ENCODE measurements at regions not wholly inside any gene's neighbourhood (a gene's known extent, or its start where the extent isn't known, plus 50 kb on each side); places are given as distances from the start of the nearest gene placed in this dataset.

- Histone ChIP-seq H2AK5ac (ENCODE audit: low read depth, low read length) (no peak overlapping the region), H3K79me1 (ENCODE audit: low read depth, low read length) (no peaks in the 10 kb centered on the region), H2BK5ac (ENCODE audit: low read depth, low read length) (no peak overlapping the region), H4K91ac (replicated peaks; ENCODE audit: insufficient read length, low read length) (no peak overlapping the region), H3K9me3 (ENCODE audit: insufficient read depth in 2 of 2, low read depth in 1 of 2, low read length in 1 of 2) (no peaks in the 10 kb centered on the region), H3K4ac (replicated peaks; ENCODE audit: insufficient read length, low read depth, low read length) (no peak overlapping the region), H2BK12ac (ENCODE audit: low read depth, low read length) (no peak overlapping the region), H3K36me3 (ENCODE audit: control insufficient read depth in 2 of 4, insufficient read depth in 4 of 4, low read length in 3 of 4) (no peaks in the 10 kb centered on the region), H3K18ac (ENCODE audit: extremely low read depth, low read length) (no peak overlapping the region), H3K4me2 (ENCODE audit: insufficient read depth in 1 of 2, low read depth in 2 of 2, low read length in 2 of 2) (no peak overlapping the region), H3K56ac (replicated peaks; ENCODE audit: insufficient read length, low read depth, low read length) (no peak overlapping the region), H2BK15ac (ENCODE audit: low read length) (no peak overlapping the region), H4K5ac (ENCODE audit: insufficient read length, low read depth, low read length) (no peak overlapping the region), H3K4me3 (ENCODE audit: extremely low read depth in 1 of 4, insufficient read depth in 2 of 4, low read depth in 3 of 4, low read length in 4 of 4) (no peak overlapping the region), H3K27me3 (replicated peaks in 1 of 4; ENCODE audit: control insufficient read depth in 3 of 4, extremely low read depth in 1 of 4, insufficient read depth in 3 of 4, low read length in 3 of 4) (no peaks in the 10 kb centered on the region), H4K20me1 (replicated peaks in 1 of 2; ENCODE audit: control insufficient read depth in 1 of 2, insufficient read depth in 2 of 2, low read length in 2 of 2) (no peaks in the 10 kb centered on the region), H2BK120ac (replicated peaks; ENCODE audit: low read depth, low read length) (no peak overlapping the region), H3K79me2 (ENCODE audit: control insufficient read depth in 1 of 2, insufficient read depth in 2 of 2, low read length in 2 of 2) (no peaks in the 10 kb centered on the region), H3K23ac (ENCODE audit: insufficient read length) (no peak overlapping the region), H3K14ac (ENCODE audit: insufficient read length) (no peak overlapping the region), H3K4me1 (replicated peaks in 1 of 4; ENCODE audit: control insufficient read depth in 3 of 4, insufficient read depth in 4 of 4, low read length in 3 of 4) (peaks cover 0 to 6% (median under 1%) of the 10 kb centered on the region in 4 experiments; a peak in 3 of 7 replicates), H2AFZ (ENCODE audit: low read length) (no peak overlapping the region), H3K23me2 (ENCODE audit: low read depth, low read length) (no peaks in the 10 kb centered on the region), H3K27ac (ENCODE audit: low read depth, low read length) (no peak overlapping the region), H2BK20ac (ENCODE audit: low read length) (no peak overlapping the region), H3K9ac (replicated peaks in 1 of 4; ENCODE audit: extremely low read depth in 1 of 4, low read depth in 3 of 4, low read length in 3 of 4) (no peak overlapping the region), H4K8ac (ENCODE audit: extremely low read depth, insufficient read depth, low read length) (no peak overlapping the region)
- POLR2A ChIA-PET (ENCODE audit: partially characterized antibody) = no interaction called here
- DNase-seq (ENCODE audit: low read depth in 1 of 2, low spot score in 2 of 2) = no peak
- CTCF ChIA-PET (ENCODE audit: partially characterized antibody) = interaction anchor here (0.9 to 1.4 kb wide), 3 partner anchors 11 to 76 kb away, joined by 3 to 4 read pairs (median 3); no protein-coding TSS in a partner anchor
- FAIRE-seq = no peak
- TF ChIP-seq SIX5 (IDR thresholded peaks at IDR 0.05; ENCODE audit: low read depth, low read length) (no peak), EZH2 (IDR thresholded peaks at IDR 0.05; ENCODE audit: low read depth, low read length, severe bottlenecking) (no peak), EGR1 (IDR thresholded peaks at IDR 0.05; ENCODE audit: borderline replicate concordance, low read depth, low read length) (no peak), SP2 (IDR thresholded peaks at IDR 0.05; ENCODE audit: low read length) (no peak), CBX5 (IDR thresholded peaks at IDR 0.05; ENCODE audit: low read depth, low read length) (no peak), SIN3A (conservative IDR thresholded peaks at IDR 0.05 in 1 of 2, IDR thresholded peaks at IDR 0.05 in 1 of 2; ENCODE audit: low read depth in 1 of 2, low read length in 2 of 2) (no peak), SRF (IDR thresholded peaks at IDR 0.05; ENCODE audit: low read depth, low read length) (no peak)
Measured at GRCh38 chr12:127533353-127533752, 733.6 kb upstream of the TMEM132C start.
